ENCODE measurements at regions not wholly inside any gene's neighbourhood (a gene's known extent, or its start where the extent isn't known, plus 50 kb on each side); places are given as distances from the start of the nearest gene placed in this dataset.
"Not testable (repeated sequence)": the region's sequence is repeated elsewhere in the genome, so short reads cannot be mapped to it uniquely, and the experiment has no call there.

DNA sequence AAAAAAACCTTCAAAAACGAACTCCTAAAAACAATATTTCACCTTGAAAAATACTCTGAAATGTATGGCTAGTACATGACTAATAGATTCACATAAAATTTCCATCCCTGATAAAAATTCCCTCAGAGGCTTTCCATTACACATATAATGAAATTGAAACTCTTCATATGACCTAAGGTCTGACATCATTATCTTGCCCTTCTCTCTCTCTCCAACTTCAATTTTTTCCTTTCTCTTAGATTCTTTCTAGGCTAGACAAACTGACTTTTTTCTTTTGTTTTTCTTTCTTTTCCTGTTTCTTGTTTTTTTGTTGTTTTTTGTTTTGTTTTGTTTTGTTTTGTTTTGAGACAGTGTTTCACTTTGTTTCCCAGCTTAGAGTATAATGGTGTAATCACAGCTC, 1220.5 kb downstream of the ROBO2 start:
- DNase-seq (no peak), ATAC-seq (no peak)
- peaks cover 0 to 5% (median 0%) of the 10 kb centered on the region in 11 donors for H3K9me3 ChIP-seq
- H3K4me3 ChIP-seq = no peak overlapping the region
- H3K4me1 ChIP-seq = no peaks in the 10 kb centered on the region
- TF ChIP-seq, protein P1, sequence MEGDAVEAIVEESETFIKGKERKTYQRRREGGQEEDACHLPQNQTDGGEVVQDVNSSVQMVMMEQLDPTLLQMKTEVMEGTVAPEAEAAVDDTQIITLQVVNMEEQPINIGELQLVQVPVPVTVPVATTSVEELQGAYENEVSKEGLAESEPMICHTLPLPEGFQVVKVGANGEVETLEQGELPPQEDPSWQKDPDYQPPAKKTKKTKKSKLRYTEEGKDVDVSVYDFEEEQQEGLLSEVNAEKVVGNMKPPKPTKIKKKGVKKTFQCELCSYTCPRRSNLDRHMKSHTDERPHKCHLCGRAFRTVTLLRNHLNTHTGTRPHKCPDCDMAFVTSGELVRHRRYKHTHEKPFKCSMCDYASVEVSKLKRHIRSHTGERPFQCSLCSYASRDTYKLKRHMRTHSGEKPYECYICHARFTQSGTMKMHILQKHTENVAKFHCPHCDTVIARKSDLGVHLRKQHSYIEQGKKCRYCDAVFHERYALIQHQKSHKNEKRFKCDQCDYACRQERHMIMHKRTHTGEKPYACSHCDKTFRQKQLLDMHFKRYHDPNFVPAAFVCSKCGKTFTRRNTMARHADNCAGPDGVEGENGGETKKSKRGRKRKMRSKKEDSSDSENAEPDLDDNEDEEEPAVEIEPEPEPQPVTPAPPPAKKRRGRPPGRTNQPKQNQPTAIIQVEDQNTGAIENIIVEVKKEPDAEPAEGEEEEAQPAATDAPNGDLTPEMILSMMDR (IDR thresholded peaks at IDR 0.05) = no peak
- no peak overlapping the region for H3K27ac ChIP-seq
- H3K27me3 ChIP-seq = no peaks in the 10 kb centered on the region
- intact Hi-C loops (cut with DNase I) = no loop called here
- 77 to 83% methylated on average over 1 of the region's 1 CpG for WGBS, 2 donors
- no peaks in the 10 kb centered on the region for H3K36me3 ChIP-seq

DNA sequence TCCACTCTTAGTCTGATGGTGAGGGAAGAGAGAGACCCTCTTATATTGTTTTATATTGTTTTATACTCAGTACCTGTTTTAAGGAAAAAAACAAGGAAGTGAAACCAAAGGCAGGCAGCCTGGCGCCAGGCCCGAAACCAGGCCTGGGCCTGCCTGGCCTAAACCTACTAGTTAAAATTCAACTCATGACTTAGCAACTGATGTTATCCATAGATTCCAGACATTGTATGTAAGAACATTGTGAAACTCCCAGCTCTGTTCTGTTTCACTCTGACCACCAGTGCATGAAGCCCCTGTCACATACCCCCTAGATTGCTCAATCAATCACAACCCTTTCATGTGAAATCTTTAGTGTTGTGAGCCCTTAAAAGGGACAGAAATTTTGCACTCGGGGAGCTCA, 1226.7 kb downstream of the ROBO2 start:
- H3K36me3 ChIP-seq; H3K4me1 ChIP-seq; intact Hi-C loops (cut with DNase I); ATAC-seq; DNase-seq; H3K27me3 ChIP-seq; H3K27ac ChIP-seq; H3K4me3 ChIP-seq: not testable (repeated sequence)
- peaks cover 0 to 30% (median 13%) of the 10 kb centered on the region in 11 donors for H3K9me3 ChIP-seq
- 85 to 92% methylated on average over 3 of the region's 3 CpGs for WGBS, 2 donors

DNA sequence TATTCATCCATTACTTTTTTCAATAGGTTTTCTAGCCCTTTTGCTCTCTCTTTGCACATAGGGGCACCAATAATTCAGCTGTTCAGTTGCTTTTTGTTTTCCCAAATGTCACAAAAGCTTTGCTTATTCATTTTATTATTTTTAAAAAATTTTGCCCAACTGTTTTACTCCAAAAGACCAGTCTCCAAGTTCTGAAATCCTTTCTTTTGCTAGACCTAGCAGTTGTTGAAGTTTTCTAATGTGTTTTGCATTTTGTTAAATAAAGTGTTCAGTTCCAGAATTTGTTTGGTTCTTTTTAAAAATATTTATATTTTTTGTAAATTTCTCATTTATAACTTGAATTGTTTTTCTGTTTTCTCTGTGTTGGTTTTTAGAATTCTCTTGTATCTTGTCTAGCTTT, 1227.3 kb downstream of the ROBO2 start:
- no peak for ATAC-seq
- no peak for DNase-seq
- H3K4me3 ChIP-seq = no peak overlapping the region
- H3K27me3 ChIP-seq = no peaks in the 10 kb centered on the region
- no peak overlapping the region for H3K27ac ChIP-seq
- intact Hi-C loops (cut with DNase I) = no loop called here
- H3K9me3 ChIP-seq = peaks cover 0 to 30% (median 13%) of the 10 kb centered on the region in 11 donors
- H3K36me3 ChIP-seq = no peaks in the 10 kb centered on the region
- TF ChIP-seq, protein P1 (IDR thresholded peaks at IDR 0.05) = no peak
- no peaks in the 10 kb centered on the region for H3K4me1 ChIP-seq

DNA sequence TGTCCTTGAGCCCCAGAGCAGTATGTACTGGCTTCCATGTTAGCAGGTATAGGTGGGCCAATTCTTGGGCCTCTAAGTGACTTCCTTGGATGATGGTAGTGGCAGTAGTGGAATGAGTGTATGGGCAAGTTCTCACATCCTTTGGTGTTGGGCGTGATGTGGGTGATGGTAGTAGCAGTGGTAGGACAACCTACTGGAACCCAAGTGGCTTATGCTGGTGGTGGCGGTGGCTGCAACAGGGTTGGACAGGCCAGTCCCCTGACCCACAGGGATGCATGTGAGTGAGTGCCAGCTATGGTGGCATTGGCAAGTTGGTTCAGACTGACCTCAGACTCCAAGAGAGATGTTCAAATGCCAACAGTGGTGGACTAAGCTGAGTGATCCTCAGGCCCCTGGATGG, 1228.2 kb downstream of the ROBO2 start:
- no peaks in the 10 kb centered on the region for H3K4me1 ChIP-seq
- H3K9me3 ChIP-seq = peaks cover 0 to 30% (median 13%) of the 10 kb centered on the region in 11 donors
- no peaks in the 10 kb centered on the region for H3K36me3 ChIP-seq
- DNase-seq (no peak), ATAC-seq (no peak)
- TF ChIP-seq, protein P1 (IDR thresholded peaks at IDR 0.05) = no peak
- intact Hi-C loops (cut with DNase I) = no loop called here
- H3K4me3 ChIP-seq = no peak overlapping the region
- no peaks in the 10 kb centered on the region for H3K27me3 ChIP-seq
- 96 to 97% methylated on average over 2 of the region's 2 CpGs for WGBS, 2 donors
- no peak overlapping the region for H3K27ac ChIP-seq

DNA sequence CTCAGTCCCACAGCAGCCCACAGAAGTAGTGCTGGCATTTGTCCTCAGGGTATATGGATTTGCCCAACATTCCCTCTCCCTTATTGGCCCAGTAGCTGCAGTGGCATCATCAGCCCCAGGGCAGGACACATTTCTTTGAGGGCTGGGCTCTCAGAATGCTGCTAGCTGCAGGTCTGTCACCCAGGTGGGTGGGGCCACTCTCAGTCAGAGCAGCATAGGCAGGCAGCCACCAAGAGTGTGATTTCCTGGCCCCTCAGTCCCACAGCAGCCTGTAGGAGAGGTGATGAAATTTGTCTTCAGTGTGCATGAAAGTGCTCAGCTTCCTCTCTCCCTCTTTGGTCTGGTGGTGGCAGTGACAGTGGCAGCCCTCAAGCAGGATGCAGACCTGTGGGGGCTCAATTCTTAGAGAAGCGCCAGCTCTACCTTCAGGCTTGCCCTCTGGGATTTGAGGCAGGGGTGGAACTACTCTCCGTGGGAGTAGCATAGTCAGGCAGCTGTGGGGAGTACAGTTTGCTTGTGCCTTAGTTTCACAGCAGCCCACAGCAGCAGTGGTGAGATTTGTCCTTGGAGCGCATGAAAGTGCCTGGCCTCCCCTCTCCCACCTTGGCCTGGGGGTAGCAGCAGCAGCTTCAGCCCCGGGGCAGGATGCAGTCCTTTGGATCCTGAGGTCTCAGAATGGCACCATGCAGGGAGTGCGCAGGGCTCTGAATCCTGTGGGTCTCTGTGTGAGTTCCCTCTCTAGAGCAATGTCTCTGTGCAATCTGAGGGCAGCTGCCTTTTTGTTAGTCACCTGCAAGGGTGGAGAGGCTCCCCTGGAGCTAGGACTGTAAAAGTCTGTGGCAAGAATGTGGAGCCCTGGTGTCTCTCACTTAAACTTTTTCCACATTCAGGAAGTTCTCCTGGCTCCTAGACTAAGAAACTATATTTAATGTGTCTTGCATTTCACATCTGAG, 1229.1 kb downstream of the ROBO2 start:
- TF ChIP-seq, protein P1 (IDR thresholded peaks at IDR 0.05) = no peak
- no peaks in the 10 kb centered on the region for H3K36me3 ChIP-seq
- ATAC-seq = no peak
- 72 to 78% methylated on average over 5 of the region's 5 CpGs for WGBS, 2 donors
- H3K27ac ChIP-seq = no peak overlapping the region
- peaks cover 0 to 30% (median 13%) of the 10 kb centered on the region in 11 donors for H3K9me3 ChIP-seq
- no peak overlapping the region for H3K4me3 ChIP-seq
- H3K27me3 ChIP-seq = no peaks in the 10 kb centered on the region
- intact Hi-C loops (cut with DNase I) = no loop called here
- DNase-seq = no peak
- no peaks in the 10 kb centered on the region for H3K4me1 ChIP-seq

All from heart right ventricle (tissue), 16 donors.